ENCODE measurements at regions not wholly inside any gene's neighbourhood (a gene's known extent, or its start where the extent isn't known, plus 50 kb on each side); places are given as distances from the start of the nearest gene placed in this dataset.
"Not testable (repeated sequence)": the region's sequence is repeated elsewhere in the genome, so short reads cannot be mapped to it uniquely, and the experiment has no call there.

- intact Hi-C loops (cut with DNase I), result no loop called here
- DNase-seq, result no peak
These were observed 592.6 kb downstream of the REEP3 start for GRCh38 chr10:64113792-64114191.

GRCh38 chr10:64115471-64115870 is 594.3 kb downstream of the REEP3 start:
- no peak for DNase-seq

GRCh38 chr10:64115908-64116643 is 594.9 kb downstream of the REEP3 start:
- peak in 30 of 42 donors; percentile 11 to 79 (median 41) for DNase-seq
- intact Hi-C loops (cut with DNase I), result no loop called here

More at GRCh38 chr10:64115471-64115870, 594.3 kb downstream of the REEP3 start:
- intact Hi-C loops (cut with DNase I), result no loop called here

GRCh38 chr10:64116707-64117106 is 595.5 kb downstream of the REEP3 start:
- intact Hi-C loops (cut with DNase I), result no loop called here
- DNase-seq, result no peak

GRCh38 chr10:64118736-64119135 is 597.5 kb downstream of the REEP3 start:
- no peak for DNase-seq
- intact Hi-C loops (cut with DNase I), result no loop called here

GRCh38 chr10:64120301-64120980 is 599.2 kb downstream of the REEP3 start:
- DNase-seq; intact Hi-C loops (cut with DNase I): not testable (repeated sequence)

- intact Hi-C loops (cut with DNase I), result no loop called here
- no peak for DNase-seq
These were observed 609.0 kb downstream of the REEP3 start for GRCh38 chr10:64130152-64130551.

- intact Hi-C loops (cut with DNase I), result no loop called here
- no peak for DNase-seq
These were observed 613.5 kb downstream of the REEP3 start for GRCh38 chr10:64134676-64135075.

GRCh38 chr10:64142395-64142794 is 621.2 kb downstream of the REEP3 start:
- intact Hi-C loops (cut with DNase I), result no loop called here
- no peak for DNase-seq

GRCh38 chr10:64148607-64149006 is 627.4 kb downstream of the REEP3 start:
- no peak for DNase-seq
- intact Hi-C loops (cut with DNase I), result no loop called here

- no peak for DNase-seq
- intact Hi-C loops (cut with DNase I), result no loop called here
These were observed 635.0 kb downstream of the REEP3 start for GRCh38 chr10:64156166-64156565.

- intact Hi-C loops (cut with DNase I), result no loop called here
- no peak for DNase-seq
These were observed 637.4 kb downstream of the REEP3 start for GRCh38 chr10:64158551-64158950.

- DNase-seq, result no peak
- intact Hi-C loops (cut with DNase I), result no loop called here
These were observed 639.0 kb downstream of the REEP3 start for GRCh38 chr10:64159910-64160872.

GRCh38 chr10:64170791-64171190 is 649.6 kb downstream of the REEP3 start:
- no peak for DNase-seq
- intact Hi-C loops (cut with DNase I), result no loop called here

- intact Hi-C loops (cut with DNase I), result no loop called here
These were observed 652.6 kb downstream of the REEP3 start for GRCh38 chr10:64173826-64174225.

GRCh38 chr10:64174666-64175255 is 653.6 kb downstream of the REEP3 start:
- DNase-seq, result peak in 23 of 42 donors; percentile 2 to 70 (median 30)
- intact Hi-C loops (cut with DNase I), result no loop called here

More at GRCh38 chr10:64173826-64174225, 652.6 kb downstream of the REEP3 start:
- DNase-seq, result no peak

- peak in 1 of 42 donors; percentile 18 for DNase-seq
- intact Hi-C loops (cut with DNase I), result no loop called here
These were observed 654.2 kb downstream of the REEP3 start for GRCh38 chr10:64175271-64175962.

GRCh38 chr10:64182671-64183070 is 661.5 kb downstream of the REEP3 start:
- DNase-seq, result no peak
- intact Hi-C loops (cut with DNase I), result no loop called here

GRCh38 chr10:64191286-64191685 is 670.1 kb downstream of the REEP3 start:
- DNase-seq, result no peak
- intact Hi-C loops (cut with DNase I), result no loop called here
